MM.1S (cell line): ENCODE measurements at regions not wholly inside any gene's neighbourhood (a gene's known extent, or its start where the extent isn't known, plus 50 kb on each side); places are given as distances from the start of the nearest gene placed in this dataset.

ENCODE experiments used
- CTCF ChIP-seq: fragments of 300-600 bp; sonication (generic); IDR thresholded peaks from 2 replicates; pipeline ENCODE4 v1.5.1; 2016; ENCODE audit warnings: antibody characterized with exemption, low read length, mixed read lengths
- EZH2 ChIP-seq: fragments of 300-600 bp; sonication (generic); optimal IDR thresholded peaks from 2 replicates; pipeline ENCODE3; 2017; ENCODE audit warnings: low read depth, mild to moderate bottlenecking, antibody characterized with exemption, low read length, mixed read lengths
- EZH2phosphoT487 ChIP-seq: fragments of 300-600 bp; sonication (generic); IDR thresholded peaks from 2 replicates; pipeline ENCODE4 v1.6.1; 2018; ENCODE audit warnings: antibody characterized with exemption, low read length

GRCh38 chr5:123754908-123755307 lies 242.9 kb downstream of the CSNK1G3 start:
- TF ChIP-seq CTCF (no peak), EZH2phosphoT487 (no peak), EZH2 (no peak)
